ENCODE measurements at regions not wholly inside any gene's neighbourhood (a gene's known extent, or its start where the extent isn't known, plus 50 kb on each side); places are given as distances from the start of the nearest gene placed in this dataset.
"Not testable (repeated sequence)": the region's sequence is repeated elsewhere in the genome, so short reads cannot be mapped to it uniquely, and the experiment has no call there.

- not testable (repeated sequence) for H3K9me3 Mint-ChIP-seq, H3K4me3 Mint-ChIP-seq, H3K27ac Mint-ChIP-seq, DNase-seq, H3K36me3 Mint-ChIP-seq, H3K4me1 Mint-ChIP-seq
- H3K27me3 Mint-ChIP-seq, result peaks cover 20% of the 10 kb centered on the region
Measured at GRCh38 chr1:178591811-178592210, 78.9 kb downstream of the TEX35 start.

- H3K4me3 Mint-ChIP-seq, result no peak overlapping the region
- no peaks in the 10 kb centered on the region for H3K4me1 Mint-ChIP-seq
- H3K9me3 Mint-ChIP-seq, result peaks cover 1% of the 10 kb centered on the region
- no peak overlapping the region for H3K27ac Mint-ChIP-seq
- DNase-seq, result no peak
- peaks cover 17% of the 10 kb centered on the region for H3K27me3 Mint-ChIP-seq
- H3K36me3 Mint-ChIP-seq, result no peaks in the 10 kb centered on the region
Measured at GRCh38 chr1:178593515-178593914, 80.6 kb downstream of the TEX35 start.

- Mint-ChIP-seq H3K4me1 (no peaks in the 10 kb centered on the region), H3K27me3 (peaks cover 14% of the 10 kb centered on the region), H3K27ac (no peak overlapping the region), H3K9me3 (peaks cover 1% of the 10 kb centered on the region), H3K4me3 (no peak overlapping the region), H3K36me3 (no peaks in the 10 kb centered on the region)
- DNase-seq, result no peak
Measured at GRCh38 chr1:178594133-178594532, 81.2 kb downstream of the TEX35 start.

- H3K9me3 Mint-ChIP-seq, result peaks cover 1% of the 10 kb centered on the region
- H3K4me1 Mint-ChIP-seq, result no peaks in the 10 kb centered on the region
- no peak overlapping the region for H3K27ac Mint-ChIP-seq
- H3K36me3 Mint-ChIP-seq, result no peaks in the 10 kb centered on the region
- H3K27me3 Mint-ChIP-seq, result peaks cover 7% of the 10 kb centered on the region
- H3K4me3 Mint-ChIP-seq, result no peak overlapping the region
- DNase-seq, result no peak
Measured at GRCh38 chr1:178595491-178595890, 82.6 kb downstream of the TEX35 start.

- H3K27me3 Mint-ChIP-seq, result peaks cover 4% of the 10 kb centered on the region
- no peaks in the 10 kb centered on the region for H3K9me3 Mint-ChIP-seq
- DNase-seq, result no peak
- no peaks in the 10 kb centered on the region for H3K4me1 Mint-ChIP-seq
- H3K27ac Mint-ChIP-seq, result no peak overlapping the region
- no peak overlapping the region for H3K4me3 Mint-ChIP-seq
- H3K36me3 Mint-ChIP-seq, result no peaks in the 10 kb centered on the region
Measured at GRCh38 chr1:178599087-178599486, 86.2 kb downstream of the TEX35 start.

- Mint-ChIP-seq H3K36me3 (no peaks in the 10 kb centered on the region), H3K27ac (no peak overlapping the region), H3K27me3 (peaks cover 4% of the 10 kb centered on the region), H3K9me3 (no peaks in the 10 kb centered on the region), H3K4me1 (no peaks in the 10 kb centered on the region), H3K4me3 (no peak overlapping the region)
- DNase-seq, result no peak
Measured at GRCh38 chr1:178599745-178600144, 86.8 kb downstream of the TEX35 start.

GRCh38 chr1:178603926-178604325, 91.0 kb downstream of the TEX35 start:
- DNase-seq, result no peak
- Mint-ChIP-seq H3K4me1 (peaks cover 2% of the 10 kb centered on the region), H3K9me3 (no peaks in the 10 kb centered on the region), H3K27ac (no peak overlapping the region), H3K36me3 (no peaks in the 10 kb centered on the region), H3K4me3 (no peak overlapping the region), H3K27me3 (no peaks in the 10 kb centered on the region)

GRCh38 chr1:178606839-178607238, 93.9 kb downstream of the TEX35 start:
- no peak for DNase-seq
- H3K27ac Mint-ChIP-seq, result no peak overlapping the region
- H3K27me3 Mint-ChIP-seq, result no peaks in the 10 kb centered on the region
- H3K9me3 Mint-ChIP-seq, result no peaks in the 10 kb centered on the region
- no peaks in the 10 kb centered on the region for H3K36me3 Mint-ChIP-seq
- H3K4me1 Mint-ChIP-seq, result peaks cover 2% of the 10 kb centered on the region
- no peak overlapping the region for H3K4me3 Mint-ChIP-seq

GRCh38 chr1:178607718-178608408, 95.0 kb downstream of the TEX35 start:
- H3K27me3 Mint-ChIP-seq, result no peaks in the 10 kb centered on the region
- H3K9me3 Mint-ChIP-seq, result no peaks in the 10 kb centered on the region
- DNase-seq, result no peak
- peaks cover 2% of the 10 kb centered on the region for H3K4me1 Mint-ChIP-seq
- no peak overlapping the region for H3K4me3 Mint-ChIP-seq
- peak overlapping the region; percentile 42 for H3K27ac Mint-ChIP-seq
- no peaks in the 10 kb centered on the region for H3K36me3 Mint-ChIP-seq

GRCh38 chr1:178609015-178609414, 96.1 kb downstream of the TEX35 start:
- Mint-ChIP-seq H3K4me3 (no peak overlapping the region), H3K9me3 (no peaks in the 10 kb centered on the region), H3K27ac (no peak overlapping the region), H3K27me3 (no peaks in the 10 kb centered on the region), H3K4me1 (peaks cover 2% of the 10 kb centered on the region), H3K36me3 (no peaks in the 10 kb centered on the region)
- no peak for DNase-seq

- not testable (repeated sequence) for H3K27me3 Mint-ChIP-seq, H3K36me3 Mint-ChIP-seq, H3K27ac Mint-ChIP-seq, H3K9me3 Mint-ChIP-seq, H3K4me3 Mint-ChIP-seq, H3K4me1 Mint-ChIP-seq, DNase-seq
Measured at GRCh38 chr1:178610690-178611410, 97.9 kb downstream of the TEX35 start.

- no peak overlapping the region for H3K27ac Mint-ChIP-seq
- H3K4me1 Mint-ChIP-seq, result no peaks in the 10 kb centered on the region
- DNase-seq, result no peak
- no peaks in the 10 kb centered on the region for H3K36me3 Mint-ChIP-seq
- H3K9me3 Mint-ChIP-seq, result no peaks in the 10 kb centered on the region
- no peaks in the 10 kb centered on the region for H3K27me3 Mint-ChIP-seq
- H3K4me3 Mint-ChIP-seq, result no peak overlapping the region
Measured at GRCh38 chr1:178612261-178612660, 99.4 kb downstream of the TEX35 start.

GRCh38 chr1:178613271-178613945, 100.5 kb downstream of the TEX35 start:
- no peaks in the 10 kb centered on the region for H3K4me1 Mint-ChIP-seq
- no peak for DNase-seq
- H3K27me3 Mint-ChIP-seq, result no peaks in the 10 kb centered on the region
- H3K9me3 Mint-ChIP-seq, result no peaks in the 10 kb centered on the region
- no peaks in the 10 kb centered on the region for H3K36me3 Mint-ChIP-seq
- no peak overlapping the region for H3K4me3 Mint-ChIP-seq
- no peak overlapping the region for H3K27ac Mint-ChIP-seq

GRCh38 chr1:178614286-178614685, 101.4 kb downstream of the TEX35 start:
- no peaks in the 10 kb centered on the region for H3K4me1 Mint-ChIP-seq
- no peak overlapping the region for H3K4me3 Mint-ChIP-seq
- no peak for DNase-seq
- no peaks in the 10 kb centered on the region for H3K9me3 Mint-ChIP-seq
- no peaks in the 10 kb centered on the region for H3K27me3 Mint-ChIP-seq
- no peaks in the 10 kb centered on the region for H3K36me3 Mint-ChIP-seq
- no peak overlapping the region for H3K27ac Mint-ChIP-seq

- H3K36me3 Mint-ChIP-seq, result no peaks in the 10 kb centered on the region
- no peak for DNase-seq
- H3K4me3 Mint-ChIP-seq, result no peak overlapping the region
- H3K27ac Mint-ChIP-seq, result no peak overlapping the region
- no peaks in the 10 kb centered on the region for H3K27me3 Mint-ChIP-seq
- no peaks in the 10 kb centered on the region for H3K9me3 Mint-ChIP-seq
- no peaks in the 10 kb centered on the region for H3K4me1 Mint-ChIP-seq
Measured at GRCh38 chr1:178619042-178619927, 105.8 kb upstream of the RALGPS2 start.

Data from activated naive CD8-positive, alpha-beta T cell treated with anti-CD3 and anti-CD28 coated beads for 36 hours (primary cell).